GM19099 (cell line): ENCODE measurements at regions not wholly inside any gene's neighbourhood (a gene's known extent, or its start where the extent isn't known, plus 50 kb on each side); places are given as distances from the start of the nearest gene placed in this dataset.

Experiments
- POLR2A ChIP-seq: IDR thresholded peaks from 3 replicates; pipeline ENCODE4 v1.6.1; 2011; ENCODE audit warnings: low read depth; ENCODE audit not compliant: insufficient read length; ENCODE audit errors: extremely low read depth

DNA sequence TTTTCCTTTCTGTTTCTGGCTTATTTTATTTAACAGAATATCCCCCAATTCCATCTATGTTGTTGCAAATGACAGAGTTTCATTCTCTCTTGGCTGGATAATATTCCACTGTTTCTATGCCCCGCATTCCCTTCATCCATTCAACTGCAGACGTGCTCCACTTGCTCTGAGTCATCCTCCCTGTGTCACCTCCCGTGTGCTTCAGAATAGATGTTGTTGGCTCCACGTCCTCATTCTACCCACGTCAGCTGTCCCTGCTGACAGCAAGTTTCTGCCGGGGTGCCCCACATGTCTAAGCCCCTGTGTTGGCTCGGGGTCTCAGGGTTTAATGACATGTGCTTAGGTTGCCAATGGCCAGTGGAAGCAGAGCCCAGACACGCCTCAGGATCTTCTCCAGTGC lies 1041.0 kb downstream of the UQCRFS1 start:
- TF ChIP-seq POLR2A: no peak

DNA sequence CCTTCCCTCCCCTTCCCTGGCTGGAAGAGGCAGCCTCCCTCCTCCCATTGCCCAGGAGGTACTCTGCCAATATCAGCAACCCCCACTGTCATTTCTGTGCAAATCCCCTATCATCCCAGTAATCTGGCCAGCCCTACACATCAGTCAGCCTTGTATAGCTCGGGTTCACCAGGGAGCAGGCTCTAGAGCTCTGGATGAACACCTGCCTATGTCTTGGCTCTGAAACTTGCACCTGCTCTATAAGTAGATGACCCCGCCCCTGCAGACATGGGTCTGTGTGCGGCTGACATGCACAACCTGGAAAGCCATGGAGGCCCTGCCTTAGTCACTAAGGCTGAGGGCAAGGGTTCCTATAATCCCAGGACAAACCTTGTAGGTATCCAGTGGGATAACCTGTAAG lies 1042.9 kb downstream of the UQCRFS1 start:
- TF ChIP-seq POLR2A: no peak

DNA sequence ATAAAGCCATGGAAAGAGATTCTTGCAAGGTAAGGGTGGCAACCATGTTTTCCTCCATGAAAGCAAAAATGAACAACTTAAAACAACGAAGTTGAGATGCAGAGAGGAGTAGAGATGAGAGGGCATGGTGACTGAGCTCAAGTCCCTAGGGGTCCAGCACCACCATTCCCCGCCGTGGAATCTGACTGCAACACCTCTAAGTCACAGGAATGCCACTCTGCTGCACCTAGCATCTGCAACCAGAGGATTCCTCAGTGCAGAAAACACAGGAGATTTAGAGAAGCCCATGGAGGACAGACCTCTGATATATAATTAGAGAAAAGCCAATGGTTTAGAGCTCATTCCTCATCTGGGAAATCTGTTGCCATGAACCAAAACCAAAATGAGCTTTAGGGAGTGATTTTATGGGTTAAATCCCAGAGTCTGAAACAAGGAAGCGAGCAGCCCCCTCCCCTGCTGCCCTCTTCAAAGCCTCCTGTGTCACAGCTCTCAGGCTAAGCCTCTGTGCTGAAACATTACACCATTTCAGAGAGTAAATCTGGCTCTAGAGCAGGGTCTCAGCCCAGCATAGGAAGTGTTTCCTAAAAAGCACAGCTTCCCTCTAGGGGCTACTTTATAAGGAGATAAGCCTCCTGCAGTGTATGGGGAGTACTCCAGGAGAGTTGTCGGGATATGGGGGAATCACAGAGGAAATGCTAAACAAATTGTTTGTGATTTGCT lies 1043.6 kb downstream of the UQCRFS1 start:
- no peak for TF ChIP-seq POLR2A

DNA sequence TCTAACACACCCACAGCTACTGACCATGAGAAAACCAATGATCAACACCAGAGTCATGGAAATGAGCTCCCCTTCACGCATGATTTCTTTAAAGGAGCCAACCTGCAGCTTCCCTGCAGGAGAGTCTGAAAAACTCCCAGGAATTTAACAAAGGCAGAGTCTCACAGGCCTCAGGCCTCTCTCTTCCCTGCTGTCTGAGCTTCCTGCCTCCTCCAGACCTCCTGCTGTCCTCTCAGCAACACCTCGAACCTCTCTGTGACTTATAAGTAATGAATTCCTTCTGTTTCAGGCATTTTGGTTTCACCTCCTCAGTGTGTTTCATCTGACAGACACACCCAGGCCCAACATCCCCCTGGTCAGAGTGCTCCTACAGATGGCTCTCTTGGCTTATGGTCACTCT lies 1044.4 kb downstream of the UQCRFS1 start:
- TF ChIP-seq POLR2A: no peak

DNA sequence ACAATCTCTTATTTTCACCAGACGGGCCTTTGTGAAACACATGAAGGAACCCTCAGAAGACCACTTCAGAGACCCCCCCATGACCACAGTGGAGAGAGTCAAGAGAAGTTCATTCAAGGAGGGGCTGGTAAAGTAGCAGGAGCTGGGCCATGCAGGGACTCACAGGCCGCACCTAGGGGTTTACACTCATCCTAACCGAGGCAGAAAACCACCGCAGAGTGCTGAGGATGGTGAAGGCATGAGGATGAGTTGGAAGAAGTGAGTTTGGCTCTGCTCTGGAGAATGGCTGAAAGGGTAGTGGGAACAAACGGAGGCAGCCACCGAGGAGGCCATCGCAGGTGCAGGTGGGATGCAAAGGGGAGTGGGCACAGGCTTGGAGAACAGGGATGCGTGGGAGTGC lies 1046.9 kb downstream of the UQCRFS1 start:
- no peak for TF ChIP-seq POLR2A

DNA sequence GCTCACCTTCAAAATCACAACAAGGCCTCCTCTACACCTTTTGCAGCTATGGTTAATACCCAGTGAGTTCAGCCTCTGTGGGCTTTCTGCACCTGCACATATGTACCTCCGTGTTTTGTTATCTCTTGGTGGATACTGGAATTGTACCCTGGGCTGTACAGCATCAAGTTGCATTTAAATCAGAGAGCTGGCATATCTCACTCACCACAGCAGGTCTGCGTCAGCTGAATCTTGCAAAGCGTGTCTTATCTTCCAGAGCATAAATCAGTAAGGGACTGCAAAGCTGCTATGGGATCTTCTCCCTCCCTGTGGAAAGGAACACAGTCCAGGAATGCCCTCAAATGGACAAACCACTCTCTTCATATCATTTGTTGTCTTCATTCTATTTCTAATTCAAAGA lies 1048.7 kb downstream of the UQCRFS1 start:
- TF ChIP-seq POLR2A: no peak

DNA sequence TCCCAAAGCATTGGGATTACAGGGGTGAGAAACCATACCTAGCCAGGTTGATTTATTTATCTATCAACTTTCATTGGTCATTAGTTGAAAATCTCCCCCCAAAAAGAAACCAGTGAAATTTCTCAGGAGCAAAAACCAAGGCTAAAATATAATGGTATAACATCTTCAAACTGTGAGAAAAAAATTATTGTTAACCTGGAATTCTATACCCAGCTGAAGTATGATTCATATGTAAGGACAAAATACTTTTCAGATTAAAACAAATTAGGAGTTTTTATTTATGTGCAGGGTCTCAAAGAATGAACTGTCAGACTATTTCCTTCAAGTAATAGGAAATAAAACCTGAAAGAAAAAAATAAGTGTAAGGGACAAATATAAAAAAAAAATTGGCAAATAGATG lies 1053.9 kb downstream of the UQCRFS1 start:
- no peak for TF ChIP-seq POLR2A

DNA sequence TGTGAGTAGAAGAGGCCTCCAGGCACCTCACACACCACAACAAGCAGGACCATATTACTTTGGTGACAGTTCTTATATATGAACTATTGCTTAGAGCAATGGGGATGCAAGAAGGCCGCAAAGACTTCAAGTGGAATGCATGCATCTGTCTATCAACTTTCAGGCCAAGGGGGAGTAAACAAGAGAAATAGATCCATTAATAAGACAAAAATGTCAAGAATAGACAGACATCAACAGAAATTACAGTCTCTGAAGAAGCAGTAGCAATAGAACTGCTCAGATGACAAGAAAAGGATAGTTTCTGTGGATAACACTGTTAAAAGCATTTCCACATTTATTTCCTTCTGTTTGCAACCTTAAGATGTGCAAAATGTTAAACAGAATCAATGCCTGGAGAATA lies 1057.7 kb downstream of the UQCRFS1 start:
- TF ChIP-seq POLR2A: no peak

DNA sequence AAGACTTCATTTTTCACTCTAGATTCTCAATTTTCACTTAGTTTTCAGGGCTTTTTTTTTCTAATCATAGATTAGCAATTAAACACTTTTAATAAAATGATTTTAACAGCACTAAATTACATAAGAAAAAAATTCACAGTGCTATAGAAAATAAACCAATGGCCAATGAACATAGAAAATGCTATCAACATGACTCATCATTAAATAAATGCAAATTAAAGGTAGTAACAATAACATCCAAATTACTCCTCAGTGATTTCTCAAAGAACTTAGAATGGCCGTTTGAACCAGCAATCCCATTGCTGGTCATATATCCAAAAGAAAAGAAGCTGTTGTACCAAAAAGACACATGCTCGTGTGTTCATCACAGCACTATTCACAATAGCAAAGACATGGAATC lies 1058.9 kb downstream of the UQCRFS1 start:
- no peak for TF ChIP-seq POLR2A

DNA sequence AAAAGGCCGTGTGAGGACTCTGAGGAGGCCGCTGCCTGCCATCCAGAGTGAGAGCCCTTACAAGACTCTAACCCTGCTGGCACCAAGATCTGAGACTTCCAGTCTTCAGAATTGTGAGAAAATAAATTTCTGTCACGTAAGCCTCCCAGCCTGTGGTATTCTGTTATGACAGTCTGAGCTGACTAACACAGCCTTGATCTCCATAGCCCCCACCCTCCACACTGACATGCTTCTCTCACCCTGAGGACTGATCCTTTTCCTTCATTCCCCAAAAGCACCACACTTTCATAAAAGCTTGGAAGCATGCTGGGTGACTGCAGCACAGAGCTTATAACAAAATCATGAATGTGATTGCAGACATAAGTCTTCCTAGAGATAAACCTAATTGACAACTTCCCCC lies 1059.8 kb downstream of the UQCRFS1 start:
- TF ChIP-seq POLR2A: no peak

DNA sequence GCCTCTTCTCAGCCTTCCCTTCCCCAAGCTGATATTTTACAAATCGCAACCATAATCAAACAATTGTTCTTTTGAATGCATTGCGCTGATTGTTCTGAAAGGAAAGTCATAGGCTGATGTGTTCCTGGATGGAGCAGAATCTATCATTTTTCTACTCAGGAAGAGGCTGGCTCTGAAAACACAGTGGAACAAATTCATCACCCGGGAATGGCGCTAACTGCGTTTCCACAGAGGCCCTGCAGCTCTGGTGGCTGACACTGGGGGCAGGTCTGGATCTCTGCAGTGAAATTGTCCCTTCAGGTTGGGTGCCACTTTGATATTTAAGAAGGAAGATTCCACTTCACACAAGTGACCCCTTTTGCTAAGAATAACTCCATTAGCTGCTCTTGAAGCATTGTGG lies 1060.8 kb downstream of the UQCRFS1 start:
- TF ChIP-seq POLR2A: no peak

DNA sequence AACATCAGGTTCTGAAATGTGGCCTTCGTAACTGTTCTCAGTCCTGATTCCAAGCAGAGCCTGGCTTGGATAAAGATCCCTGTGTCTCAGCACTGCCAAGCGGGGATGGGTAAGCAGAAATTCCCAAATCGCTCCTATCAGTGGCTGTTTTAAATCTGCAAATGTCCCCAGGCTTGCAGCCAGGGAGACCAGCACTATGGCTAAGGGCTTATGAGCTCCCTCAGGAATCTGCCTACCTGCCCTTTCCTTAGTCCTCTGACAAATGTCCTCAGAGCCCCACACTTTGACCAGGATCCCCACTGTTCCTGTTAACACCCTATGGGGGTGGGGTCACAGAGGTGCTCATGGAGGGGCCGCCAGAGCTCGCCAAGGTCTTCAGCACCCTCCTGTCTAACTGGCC lies 1062.8 kb downstream of the UQCRFS1 start:
- no peak for TF ChIP-seq POLR2A

DNA sequence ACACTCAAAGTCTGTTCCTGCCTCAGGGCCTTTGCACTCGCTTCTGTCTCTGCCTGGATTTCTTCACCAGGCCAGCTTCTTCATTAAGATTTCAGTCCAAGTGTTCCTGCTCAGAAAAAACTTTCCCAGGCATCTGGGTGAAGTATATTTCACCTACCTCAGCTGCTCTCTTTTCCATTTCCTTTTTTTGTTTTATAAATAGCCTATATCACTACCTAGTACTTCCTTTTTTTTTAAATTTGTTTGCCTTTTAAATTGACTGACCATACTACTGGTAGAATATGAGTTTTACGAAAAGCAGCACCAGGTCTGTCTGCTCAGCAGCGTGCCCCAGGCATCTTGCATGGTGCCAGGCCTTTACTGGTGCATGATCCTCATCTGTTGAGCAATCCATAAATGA lies 1064.4 kb downstream of the UQCRFS1 start:
- no peak for TF ChIP-seq POLR2A

DNA sequence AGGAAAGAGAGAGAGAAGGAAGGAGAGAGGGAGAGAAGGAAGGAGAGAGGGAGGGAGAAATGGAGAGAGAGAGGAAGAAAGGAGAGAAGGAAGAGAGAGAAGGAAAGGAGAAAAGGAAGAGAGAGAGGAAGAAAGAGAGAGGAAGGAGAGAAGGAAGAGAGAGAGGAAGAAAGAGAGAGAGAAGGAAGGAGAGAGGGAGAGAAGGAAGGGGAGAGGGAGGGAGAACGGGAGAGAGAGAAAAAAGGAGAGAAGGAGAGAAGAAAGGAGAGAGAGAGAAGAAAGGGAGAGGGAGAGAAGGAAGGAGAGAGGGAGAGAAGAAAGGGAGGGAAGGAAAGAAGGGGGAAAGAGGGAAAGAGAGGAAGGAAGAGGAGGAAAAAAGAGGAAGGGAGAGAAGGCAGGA lies 1070.7 kb downstream of the UQCRFS1 start:
- no peak for TF ChIP-seq POLR2A

DNA sequence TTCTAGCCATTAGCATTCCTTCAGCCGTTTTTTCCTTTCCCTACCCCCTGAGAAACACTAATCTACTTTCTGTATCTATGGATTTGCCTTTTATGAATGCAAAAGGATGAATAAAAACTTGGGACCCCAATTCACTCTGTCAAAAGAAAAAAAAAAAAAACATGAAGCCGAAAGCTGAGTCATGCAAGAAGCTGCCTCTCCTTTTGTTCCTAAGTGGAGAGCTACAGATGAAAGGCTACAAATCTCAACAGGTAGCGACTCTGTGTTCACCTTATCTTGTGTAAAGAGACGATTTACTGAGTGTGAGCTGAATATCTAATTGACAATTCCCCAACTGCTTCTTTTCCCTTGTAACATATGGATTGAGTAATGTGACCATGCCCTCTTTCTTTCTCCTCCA lies 1072.8 kb downstream of the UQCRFS1 start:
- TF ChIP-seq POLR2A: no peak

DNA sequence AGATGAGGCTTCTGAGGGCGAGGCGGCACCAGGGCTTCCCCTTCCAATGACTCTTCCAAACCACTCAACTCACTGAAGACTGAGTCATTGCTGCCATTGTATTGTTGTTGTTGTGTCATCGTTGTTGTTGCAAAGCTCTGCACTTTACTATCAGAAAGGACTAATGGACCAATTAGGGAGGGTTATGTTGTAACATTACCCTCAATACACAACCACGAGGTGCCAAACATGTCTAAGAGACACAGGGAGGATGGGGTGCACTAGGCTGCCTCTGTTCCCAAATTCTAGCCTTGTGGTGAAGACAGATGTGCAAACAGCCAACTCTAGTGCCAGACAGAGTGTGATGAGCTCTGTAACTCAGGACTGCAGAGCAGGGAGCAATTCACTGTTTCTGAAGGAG lies 1075.2 kb downstream of the UQCRFS1 start:
- no peak for TF ChIP-seq POLR2A

DNA sequence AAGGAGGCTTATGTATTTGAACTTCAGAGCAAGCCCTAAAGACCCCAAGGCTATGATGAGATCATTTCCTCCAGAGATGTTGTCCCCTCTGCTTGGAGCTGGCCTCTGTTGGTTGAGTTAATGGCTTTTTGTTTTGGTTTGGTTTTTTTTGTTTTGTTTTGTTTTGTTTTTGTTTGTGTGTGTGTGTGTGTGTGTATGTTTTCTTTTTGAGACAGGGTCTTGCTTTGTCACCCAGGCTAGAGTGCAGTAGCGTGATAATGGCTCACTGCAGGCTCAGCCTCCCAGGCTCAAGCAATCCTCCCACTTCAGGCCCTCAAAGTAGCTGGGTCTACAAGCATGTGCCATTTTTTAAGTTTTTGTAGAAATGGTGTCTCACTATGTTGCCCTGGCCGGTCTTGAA lies 1076.2 kb downstream of the UQCRFS1 start:
- no peak for TF ChIP-seq POLR2A
